GM04504 (cell line): ENCODE measurements at regions not wholly inside any gene's neighbourhood (a gene's known extent, or its start where the extent isn't known, plus 50 kb on each side); places are given as distances from the start of the nearest gene placed in this dataset.

Experiments used
- DNase-seq: peaks from one replicate; pipeline ENCODE4 v3.0.0-alpha.2; 2012; ENCODE audit warnings: low read depth

DNA sequence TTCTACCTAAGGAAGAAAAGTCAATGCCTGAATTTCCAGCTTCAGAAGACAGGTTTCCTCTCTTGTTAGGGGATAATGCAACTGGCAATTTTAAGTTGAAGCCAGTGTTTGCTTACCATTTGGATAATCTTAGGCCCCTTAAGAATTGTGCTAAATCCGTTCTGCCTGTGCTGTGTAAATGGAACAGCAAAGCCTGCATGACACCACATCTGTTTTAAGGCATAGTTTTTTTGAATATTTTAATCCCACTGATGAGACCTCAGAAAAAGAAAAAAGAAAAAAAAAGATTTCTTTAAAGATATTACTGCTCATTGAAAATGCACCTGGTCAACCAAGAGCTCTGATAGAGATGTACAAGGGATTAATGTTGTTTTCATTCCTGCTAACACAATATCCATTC is 419.2 kb downstream of the SLITRK6 start:
- no peak for DNase-seq

GRCh38 chr13:85379433-85379832 is 419.8 kb downstream of the SLITRK6 start:
- no peak for DNase-seq

DNA sequence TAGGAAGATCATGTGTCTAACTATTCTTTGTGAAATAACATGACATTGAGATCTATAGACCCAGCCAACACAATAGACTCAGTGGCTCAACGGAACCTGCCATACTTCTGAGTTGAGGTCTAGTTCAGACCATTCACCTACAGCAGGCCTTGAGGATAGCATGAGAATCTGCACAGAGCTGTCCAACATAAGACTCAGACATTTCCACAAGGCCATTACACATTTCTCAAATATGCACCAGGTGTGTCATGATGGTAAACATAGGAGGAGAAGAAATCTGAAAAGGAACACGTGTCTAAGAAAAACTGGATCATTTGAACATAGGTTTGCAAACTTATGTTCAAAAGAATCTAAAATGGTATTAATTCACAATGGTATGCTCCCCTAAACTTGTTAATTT is 421.4 kb downstream of the SLITRK6 start:
- no peak for DNase-seq

DNA sequence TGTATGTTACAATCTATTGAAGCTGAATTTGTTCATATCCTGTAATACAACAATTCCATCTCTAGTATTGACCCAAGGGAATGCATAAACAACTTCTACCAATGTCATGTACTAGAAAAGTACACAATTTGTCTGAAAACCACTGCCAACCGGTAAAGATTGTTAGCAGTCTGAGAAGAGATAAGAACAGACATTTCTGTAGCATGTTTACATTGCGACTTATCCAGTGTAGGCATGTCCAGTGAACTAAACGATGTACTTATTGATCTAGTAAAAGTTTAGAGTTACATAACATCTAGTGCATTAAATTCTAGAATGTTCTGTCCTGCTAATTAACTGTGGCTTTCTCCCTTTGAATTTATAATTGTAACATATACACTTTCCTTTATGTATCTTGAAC is 425.9 kb downstream of the SLITRK6 start:
- no peak for DNase-seq

- DNase-seq, result no peak
These were observed 428.0 kb downstream of the SLITRK6 start for GRCh38 chr13:85371254-85371653.

GRCh38 chr13:85368686-85369085 is 430.5 kb downstream of the SLITRK6 start:
- no peak for DNase-seq

- no peak for DNase-seq
These were observed 431.3 kb downstream of the SLITRK6 start for GRCh38 chr13:85367887-85368286.

DNA sequence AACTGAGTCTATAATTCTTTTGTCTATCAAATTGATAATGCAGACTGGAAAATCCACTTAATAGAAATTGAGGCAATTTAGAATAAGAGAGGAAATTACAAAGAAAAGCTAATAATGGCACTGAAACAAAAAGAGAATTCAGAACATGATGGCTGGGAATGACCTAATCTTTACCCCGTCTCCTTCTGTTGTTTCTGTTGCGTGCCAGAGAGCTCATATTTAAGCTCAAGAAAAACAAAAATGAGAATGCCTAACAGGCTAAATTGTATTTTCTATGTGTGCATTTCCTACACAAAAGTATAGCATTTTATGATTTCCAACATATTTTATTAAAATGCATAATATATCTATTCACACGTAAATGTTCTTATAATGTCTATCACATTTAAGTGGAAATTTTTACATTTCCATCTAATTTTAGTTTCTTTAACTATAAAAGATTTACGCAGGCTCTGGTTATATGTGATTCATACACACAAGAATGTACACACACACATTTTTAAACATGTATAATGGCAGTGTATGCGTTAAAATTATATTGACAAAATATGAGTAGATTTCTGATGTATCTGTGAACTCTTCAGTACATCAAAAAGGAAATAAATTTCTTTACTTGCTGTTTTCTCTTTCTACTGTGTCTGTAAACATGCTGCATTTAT is 432.3 kb downstream of the SLITRK6 start:
- DNase-seq, result no peak

GRCh38 chr13:85363504-85363903 is 435.7 kb downstream of the SLITRK6 start:
- no peak for DNase-seq

DNA sequence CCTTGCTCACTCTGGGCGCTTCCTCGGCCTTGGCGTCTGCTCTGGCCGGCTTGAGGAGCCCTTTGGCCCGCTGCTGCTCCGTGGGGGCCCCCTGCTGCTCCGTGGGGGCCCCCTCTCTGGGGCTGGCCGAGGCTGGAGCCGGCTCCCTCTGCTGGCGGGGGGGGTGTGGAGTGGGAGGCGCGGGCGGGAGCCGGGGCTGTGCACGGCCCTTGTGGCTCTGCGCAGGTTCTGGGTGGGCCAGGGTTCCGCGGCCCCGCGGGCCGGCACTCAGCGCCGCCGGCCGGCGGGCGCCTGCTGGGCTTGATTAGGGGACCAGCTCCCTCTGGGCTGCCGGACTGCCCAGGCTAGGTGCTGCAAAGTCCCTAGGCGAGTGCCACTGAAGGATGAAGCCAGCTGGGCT is 436.2 kb downstream of the SLITRK6 start:
- DNase-seq, result no peak

GRCh38 chr13:85347251-85347650 is 452.0 kb downstream of the SLITRK6 start:
- DNase-seq, result no peak

GRCh38 chr13:85334187-85334586 is 465.0 kb downstream of the SLITRK6 start:
- DNase-seq, result no peak

DNA sequence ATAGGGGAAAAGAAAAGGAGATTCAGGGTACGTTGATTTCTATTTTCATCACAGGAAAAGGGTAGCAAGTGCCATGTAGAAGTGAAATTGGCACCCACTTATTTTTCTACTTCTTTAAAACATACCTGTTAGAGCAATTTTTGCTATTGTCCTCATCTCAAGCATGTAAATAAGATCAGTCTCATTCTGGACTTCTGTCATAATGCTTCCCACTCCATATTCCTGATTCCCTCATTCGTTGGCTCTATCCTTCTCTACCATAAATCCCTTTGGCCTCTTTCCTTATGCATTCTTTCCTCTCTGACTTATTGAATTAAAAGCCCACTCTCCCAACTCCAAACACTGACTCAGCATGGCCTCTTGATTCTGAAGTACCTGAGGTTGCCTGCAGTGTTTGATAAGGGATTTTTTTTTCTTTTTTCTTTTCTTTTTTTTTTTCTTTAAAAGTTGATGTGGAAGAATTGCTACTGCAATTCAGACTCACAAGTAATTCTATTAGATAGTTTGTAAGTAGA is 465.7 kb downstream of the SLITRK6 start:
- no peak for DNase-seq

- no peak for DNase-seq
These were observed 466.6 kb downstream of the SLITRK6 start for GRCh38 chr13:85332615-85333014.

GRCh38 chr13:85321734-85322133 is 477.5 kb downstream of the SLITRK6 start:
- DNase-seq, result no peak

DNA sequence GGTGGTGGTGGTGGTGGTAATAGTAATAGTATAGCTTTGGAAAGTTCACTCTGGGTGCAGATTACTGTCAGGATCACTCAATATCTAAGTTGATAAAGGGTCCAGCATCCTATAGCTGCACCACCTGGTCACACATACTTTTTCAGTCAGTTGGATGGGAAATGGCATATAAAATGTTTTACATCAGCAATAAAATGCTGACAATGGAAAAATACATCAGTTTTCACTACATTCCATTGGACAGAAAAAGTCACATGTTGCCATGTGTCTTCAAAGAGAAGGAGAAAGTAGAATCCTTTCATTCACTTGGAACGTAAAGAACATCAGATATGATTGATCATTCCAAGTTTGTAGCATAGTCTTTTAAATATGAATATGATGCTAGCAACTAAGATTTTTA is 481.4 kb downstream of the SLITRK6 start:
- DNase-seq, result no peak

DNA sequence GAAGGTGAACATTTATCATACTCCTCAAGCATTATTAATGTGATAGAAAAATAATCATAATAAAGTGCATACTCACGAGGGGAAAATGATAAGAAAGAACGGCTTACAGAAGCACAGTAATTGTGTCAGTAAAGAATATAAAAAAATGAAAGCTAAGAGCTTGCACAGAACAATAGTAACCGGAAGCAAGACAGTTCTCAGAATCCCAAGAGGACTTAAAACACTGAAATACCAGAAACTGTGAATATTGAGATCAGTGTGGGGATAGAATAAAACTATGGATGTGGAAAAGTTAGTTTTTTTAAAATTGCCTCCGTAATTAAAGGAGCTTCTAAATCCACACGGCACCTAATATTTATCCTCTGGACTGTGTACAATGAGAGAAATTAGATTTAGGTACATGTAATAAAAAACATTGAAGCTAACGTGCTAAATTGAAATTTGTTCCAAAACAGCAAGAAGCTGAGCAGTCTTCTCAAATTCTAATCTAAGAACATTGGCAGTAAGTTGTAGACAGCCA is 482.7 kb downstream of the SLITRK6 start:
- no peak for DNase-seq

GRCh38 chr13:85314686-85315085 is 484.5 kb downstream of the SLITRK6 start:
- DNase-seq, result no peak

GRCh38 chr13:85313761-85314503 is 485.3 kb downstream of the SLITRK6 start:
- peak; percentile 27 for DNase-seq

- no peak for DNase-seq
These were observed 487.1 kb downstream of the SLITRK6 start for GRCh38 chr13:85312071-85312470.

- DNase-seq, result no peak
These were observed 495.6 kb downstream of the SLITRK6 start for GRCh38 chr13:85303630-85304029.

- no peak for DNase-seq
These were observed 500.8 kb downstream of the SLITRK6 start for GRCh38 chr13:85298387-85298924.

GRCh38 chr13:85288698-85289097 is 510.5 kb downstream of the SLITRK6 start:
- no peak for DNase-seq
